Stomach (tissue), 4 donors: ENCODE measurements at regions not wholly inside any gene's neighbourhood (a gene's known extent, or its start where the extent isn't known, plus 50 kb on each side); places are given as distances from the start of the nearest gene placed in this dataset.

ENCODE experiments used
- POLR2A ChIP-seq, 4 donors: fragments of 450-650 bp; IDR thresholded peaks; one replicate each; pipeline ENCODE4 v1.6.1; 2016; ENCODE audit warnings: antibody characterized with exemption in 4 of 4, control low read depth in 2 of 4, mild to moderate bottlenecking in 1 of 4, moderate library complexity in 1 of 4
- POLR2AphosphoS5 ChIP-seq, 3 donors: sonication (generic); formaldehyde crosslinking; IDR thresholded peaks; one replicate each; pipeline ENCODE4 v1.6.1; 2016; ENCODE audit warnings: antibody characterized with exemption in 3 of 3
- TF ChIP-seq, protein P1 (sequence below), 7 experiments: fragments of 450-650 bp in 4 of 7; fragments of 200-600 bp in 3 of 7; sonication (generic) in 3 of 7; IDR thresholded peaks; one replicate each; pipeline ENCODE4 v1.5.1; 2016 to 2019; ENCODE audit warnings: antibody characterized with exemption in 7 of 7, control low read depth in 2 of 7, mild to moderate bottlenecking in 1 of 7

- TF ChIP-seq, protein P1, sequence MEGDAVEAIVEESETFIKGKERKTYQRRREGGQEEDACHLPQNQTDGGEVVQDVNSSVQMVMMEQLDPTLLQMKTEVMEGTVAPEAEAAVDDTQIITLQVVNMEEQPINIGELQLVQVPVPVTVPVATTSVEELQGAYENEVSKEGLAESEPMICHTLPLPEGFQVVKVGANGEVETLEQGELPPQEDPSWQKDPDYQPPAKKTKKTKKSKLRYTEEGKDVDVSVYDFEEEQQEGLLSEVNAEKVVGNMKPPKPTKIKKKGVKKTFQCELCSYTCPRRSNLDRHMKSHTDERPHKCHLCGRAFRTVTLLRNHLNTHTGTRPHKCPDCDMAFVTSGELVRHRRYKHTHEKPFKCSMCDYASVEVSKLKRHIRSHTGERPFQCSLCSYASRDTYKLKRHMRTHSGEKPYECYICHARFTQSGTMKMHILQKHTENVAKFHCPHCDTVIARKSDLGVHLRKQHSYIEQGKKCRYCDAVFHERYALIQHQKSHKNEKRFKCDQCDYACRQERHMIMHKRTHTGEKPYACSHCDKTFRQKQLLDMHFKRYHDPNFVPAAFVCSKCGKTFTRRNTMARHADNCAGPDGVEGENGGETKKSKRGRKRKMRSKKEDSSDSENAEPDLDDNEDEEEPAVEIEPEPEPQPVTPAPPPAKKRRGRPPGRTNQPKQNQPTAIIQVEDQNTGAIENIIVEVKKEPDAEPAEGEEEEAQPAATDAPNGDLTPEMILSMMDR (IDR thresholded peaks at IDR 0.05) = no peak
- TF ChIP-seq POLR2A (IDR thresholded peaks at IDR 0.05) = no peak
- no peak for TF ChIP-seq POLR2AphosphoS5 (IDR thresholded peaks at IDR 0.05)
These were observed 95.4 kb upstream of the FRG1 start for GRCh38 chr4:189845145-189845846.
